Body of pancreas (tissue), 4 donors: ENCODE measurements at regions not wholly inside any gene's neighbourhood (a gene's known extent, or its start where the extent isn't known, plus 50 kb on each side); places are given as distances from the start of the nearest gene placed in this dataset.
A peak's percentile ranks its signal among the peaks of the same experiment; 100 is the strongest.

Experiments
- ATAC-seq: fragments of 150-250 bp; one replicate; pipeline ENCODE4 v1.9.1; 2016
- DNase-seq, 4 donors: peaks; one replicate each; pipeline ENCODE4 v3.0.0-alpha.2; 2019
- H3K27ac ChIP-seq, 4 donors: fragments of 200-600 bp; sonication (generic); 1 replicate in 3 of 4; 2 replicates in 1 of 4; pipeline versions ENCODE4 v1.5.1 to v1.6.1; 2016 to 2019; ENCODE audit warnings: mild to moderate bottlenecking in 1 of 4, mixed read lengths in 1 of 4, moderate library complexity in 1 of 4
- H3K27me3 ChIP-seq, 2 donors: fragments of 200-600 bp; sonication (generic); one replicate each; pipeline ENCODE4 v1.6.0; 2016; ENCODE audit warnings: mild to moderate bottlenecking in 1 of 2
- H3K36me3 ChIP-seq, 2 donors: fragments of 200-600 bp; sonication (generic); replicated peaks in 1 of 2; 2 replicates each; pipeline ENCODE4 v1.5.1; 2016; ENCODE audit warnings: low read depth in 2 of 2; ENCODE audit not compliant: insufficient read depth in 1 of 2
- H3K4me1 ChIP-seq: fragments of 200-600 bp; sonication (generic); one replicate; pipeline ENCODE4 v1.6.0; 2016
- H3K4me3 ChIP-seq, 2 donors: fragments of 200-600 bp; sonication (generic); 1 replicate in 1 of 2; 2 replicates in 1 of 2; pipeline ENCODE4 v1.5.1; 2016 to 2019
- H3K9me3 ChIP-seq, 3 donors: fragments of 200-600 bp; sonication (generic); 1 replicate in 2 of 3; 2 replicates in 1 of 3; pipeline ENCODE4 v1.5.1; 2016
- CTCF ChIP-seq, 7 experiments: fragments of 450-650 bp in 4 of 7; fragments of 200-600 bp in 3 of 7; sonication (generic) in 3 of 7; IDR thresholded peaks; one replicate each; pipeline ENCODE4 v1.5.1; 2016 to 2019; ENCODE audit warnings: antibody characterized with exemption in 7 of 7
- POLR2A ChIP-seq, 3 donors: fragments of 450-650 bp; IDR thresholded peaks; one replicate each; pipeline ENCODE4 v1.6.1; 2016; ENCODE audit warnings: antibody characterized with exemption in 3 of 3, mild to moderate bottlenecking in 2 of 3
- WGBS, 2 donors: methylation state at CpG; one replicate each; pipeline ENCODE4 v1.1.5; 2017; 5-methylcytosine and 5-hydroxymethylcytosine counted together
- intact Hi-C: fragments of 100-400 bp; cut with DNase I; formaldehyde crosslinking; loops from one replicate; pipeline ENCODE4 v1.15.1; 2023

- no peaks in the 10 kb centered on the region for H3K27me3 ChIP-seq
- peak overlapping the region in 2 of 4 donors; percentile 19 to 27 for H3K27ac ChIP-seq
- ATAC-seq, result no peak
- DNase-seq, result no peak
- H3K4me1 ChIP-seq, result peaks cover 55% of the 10 kb centered on the region
- intact Hi-C loops, result no loop called here
- no peak overlapping the region for H3K4me3 ChIP-seq
- WGBS, 2 donors, result 19% methylated on average over 2 of the region's 2 CpGs
- no peaks in the 10 kb centered on the region for H3K9me3 ChIP-seq
- H3K36me3 ChIP-seq, result no peaks in the 10 kb centered on the region
- TF ChIP-seq CTCF (IDR thresholded peaks at IDR 0.05) (no peak), POLR2A (IDR thresholded peaks at IDR 0.05) (no peak)
Observed at GRCh38 chr18:34590503-34590902, 119.6 kb upstream of the DTNA start.

- Histone ChIP-seq H3K4me1 (peaks cover 63% of the 10 kb centered on the region), H3K9me3 (no peaks in the 10 kb centered on the region), H3K36me3 (no peaks in the 10 kb centered on the region), H3K27ac (peak overlapping the region in 2 of 4 donors; percentile 10 to 27), H3K4me3 (no peak overlapping the region), H3K27me3 (no peaks in the 10 kb centered on the region)
- DNase-seq (no peak), ATAC-seq (no peak)
- TF ChIP-seq POLR2A (IDR thresholded peaks at IDR 0.05) (no peak), CTCF (IDR thresholded peaks at IDR 0.05) (no peak)
- 51 to 78% methylated on average over 2 of the region's 2 CpGs for WGBS, 2 donors
- intact Hi-C loops, result no loop called here
Observed at GRCh38 chr18:34591920-34592444, 118.1 kb upstream of the DTNA start.

GRCh38 chr18:34592481-34592880, 117.6 kb upstream of the DTNA start:
- ATAC-seq (no peak), DNase-seq (no peak)
- Histone ChIP-seq H3K36me3 (no peaks in the 10 kb centered on the region), H3K27me3 (no peaks in the 10 kb centered on the region), H3K4me1 (peaks cover 63% of the 10 kb centered on the region), H3K4me3 (no peak overlapping the region), H3K27ac (peak overlapping the region; percentile 46 to 76 (median 70)), H3K9me3 (no peaks in the 10 kb centered on the region)
- intact Hi-C loops, result no loop called here
- WGBS, 2 donors, result 44 to 47% methylated on average over 3 of the region's 3 CpGs
- TF ChIP-seq CTCF (IDR thresholded peaks at IDR 0.05), result no peak
- no peak for TF ChIP-seq POLR2A (IDR thresholded peaks at IDR 0.05)

- ATAC-seq (peak; percentile 90), DNase-seq (peak; percentile 64 to 75 (median 73))
- intact Hi-C loops, result no loop called here
- no peaks in the 10 kb centered on the region for H3K36me3 ChIP-seq
- TF ChIP-seq CTCF (IDR thresholded peaks at IDR 0.05) (no peak), POLR2A (IDR thresholded peaks at IDR 0.05) (no peak)
- H3K9me3 ChIP-seq, result no peaks in the 10 kb centered on the region
- 4 to 16% methylated on average over 8 of the region's 8 CpGs for WGBS, 2 donors
- H3K27me3 ChIP-seq, result no peaks in the 10 kb centered on the region
- peak overlapping the region in 1 of 2 donors; percentile 15 for H3K4me3 ChIP-seq
- H3K4me1 ChIP-seq, result peaks cover 63% of the 10 kb centered on the region
- H3K27ac ChIP-seq, result peak overlapping the region; percentile 46 to 76 (median 70)
Observed at GRCh38 chr18:34592961-34593382, 117.1 kb upstream of the DTNA start.

GRCh38 chr18:34594266-34594665, 115.8 kb upstream of the DTNA start:
- no peaks in the 10 kb centered on the region for H3K27me3 ChIP-seq
- H3K27ac ChIP-seq, result peak overlapping the region; percentile 42 to 76 (median 45)
- TF ChIP-seq POLR2A (IDR thresholded peaks at IDR 0.05) (no peak), CTCF (IDR thresholded peaks at IDR 0.05) (no peak)
- H3K4me1 ChIP-seq, result peaks cover 63% of the 10 kb centered on the region
- intact Hi-C loops, result no loop called here
- no peak overlapping the region for H3K4me3 ChIP-seq
- H3K36me3 ChIP-seq, result no peaks in the 10 kb centered on the region
- WGBS, 2 donors, result 22% methylated on average over 1 of the region's 1 CpG
- no peak for DNase-seq
- no peak for ATAC-seq
- H3K9me3 ChIP-seq, result no peaks in the 10 kb centered on the region
